ENCODE measurements at regions not wholly inside any gene's neighbourhood (a gene's known extent, or its start where the extent isn't known, plus 50 kb on each side); places are given as distances from the start of the nearest gene placed in this dataset.

DNA sequence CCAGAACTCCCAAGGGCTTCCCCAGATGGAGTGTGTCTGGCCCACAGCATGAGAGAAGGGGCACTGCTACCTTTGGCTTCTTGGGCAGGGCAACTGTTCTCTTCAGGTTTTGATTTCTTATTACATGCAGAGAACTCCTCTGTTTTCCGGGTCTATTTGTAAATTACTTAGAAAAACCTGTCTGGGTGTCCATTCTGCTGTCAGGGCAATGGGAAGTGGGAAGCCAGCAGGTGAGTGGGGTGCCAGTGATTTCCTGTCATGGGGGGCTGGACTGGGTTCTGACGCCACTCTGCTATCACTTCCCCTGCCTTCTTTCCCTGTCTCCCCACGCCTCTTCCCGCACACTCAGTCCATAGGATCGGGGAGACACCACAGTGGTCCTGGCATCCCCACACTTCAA lies 58.0 kb upstream of the LGALSL start:
- TF ChIP-seq HDAC2 (IDR thresholded peaks at IDR 0.05; ENCODE audit: borderline replicate concordance in 1 of 2, low read depth in 2 of 2, low read length in 2 of 2) (no peak), EZH2 (IDR thresholded peaks at IDR 0.05; ENCODE audit: low read depth, low read length, severe bottlenecking) (no peak), RFX5 (IDR thresholded peaks at IDR 0.05; ENCODE audit: borderline replicate concordance, low read depth, low read length) (no peak)
- TF ChIP-seq, protein P1, sequence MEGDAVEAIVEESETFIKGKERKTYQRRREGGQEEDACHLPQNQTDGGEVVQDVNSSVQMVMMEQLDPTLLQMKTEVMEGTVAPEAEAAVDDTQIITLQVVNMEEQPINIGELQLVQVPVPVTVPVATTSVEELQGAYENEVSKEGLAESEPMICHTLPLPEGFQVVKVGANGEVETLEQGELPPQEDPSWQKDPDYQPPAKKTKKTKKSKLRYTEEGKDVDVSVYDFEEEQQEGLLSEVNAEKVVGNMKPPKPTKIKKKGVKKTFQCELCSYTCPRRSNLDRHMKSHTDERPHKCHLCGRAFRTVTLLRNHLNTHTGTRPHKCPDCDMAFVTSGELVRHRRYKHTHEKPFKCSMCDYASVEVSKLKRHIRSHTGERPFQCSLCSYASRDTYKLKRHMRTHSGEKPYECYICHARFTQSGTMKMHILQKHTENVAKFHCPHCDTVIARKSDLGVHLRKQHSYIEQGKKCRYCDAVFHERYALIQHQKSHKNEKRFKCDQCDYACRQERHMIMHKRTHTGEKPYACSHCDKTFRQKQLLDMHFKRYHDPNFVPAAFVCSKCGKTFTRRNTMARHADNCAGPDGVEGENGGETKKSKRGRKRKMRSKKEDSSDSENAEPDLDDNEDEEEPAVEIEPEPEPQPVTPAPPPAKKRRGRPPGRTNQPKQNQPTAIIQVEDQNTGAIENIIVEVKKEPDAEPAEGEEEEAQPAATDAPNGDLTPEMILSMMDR (IDR thresholded peaks at IDR 0.05; ENCODE audit: control extremely low read depth in 1 of 3, insufficient read depth in 1 of 3, low read depth in 1 of 3, low read length in 3 of 3) = no peak
- TF ChIP-seq, protein P2, sequence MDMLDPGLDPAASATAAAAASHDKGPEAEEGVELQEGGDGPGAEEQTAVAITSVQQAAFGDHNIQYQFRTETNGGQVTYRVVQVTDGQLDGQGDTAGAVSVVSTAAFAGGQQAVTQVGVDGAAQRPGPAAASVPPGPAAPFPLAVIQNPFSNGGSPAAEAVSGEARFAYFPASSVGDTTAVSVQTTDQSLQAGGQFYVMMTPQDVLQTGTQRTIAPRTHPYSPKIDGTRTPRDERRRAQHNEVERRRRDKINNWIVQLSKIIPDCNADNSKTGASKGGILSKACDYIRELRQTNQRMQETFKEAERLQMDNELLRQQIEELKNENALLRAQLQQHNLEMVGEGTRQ (IDR thresholded peaks at IDR 0.05; ENCODE audit: low read length) = no peak
- TF ChIP-seq, protein P3, sequence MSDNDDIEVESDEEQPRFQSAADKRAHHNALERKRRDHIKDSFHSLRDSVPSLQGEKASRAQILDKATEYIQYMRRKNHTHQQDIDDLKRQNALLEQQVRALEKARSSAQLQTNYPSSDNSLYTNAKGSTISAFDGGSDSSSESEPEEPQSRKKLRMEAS (IDR thresholded peaks at IDR 0.05) = no peak

Measured in H1 (cell line).